ENCODE measurements at regions not wholly inside any gene's neighbourhood (a gene's known extent, or its start where the extent isn't known, plus 50 kb on each side); places are given as distances from the start of the nearest gene placed in this dataset.
A peak's percentile ranks its signal among the peaks of the same experiment; 100 is the strongest.

DNA sequence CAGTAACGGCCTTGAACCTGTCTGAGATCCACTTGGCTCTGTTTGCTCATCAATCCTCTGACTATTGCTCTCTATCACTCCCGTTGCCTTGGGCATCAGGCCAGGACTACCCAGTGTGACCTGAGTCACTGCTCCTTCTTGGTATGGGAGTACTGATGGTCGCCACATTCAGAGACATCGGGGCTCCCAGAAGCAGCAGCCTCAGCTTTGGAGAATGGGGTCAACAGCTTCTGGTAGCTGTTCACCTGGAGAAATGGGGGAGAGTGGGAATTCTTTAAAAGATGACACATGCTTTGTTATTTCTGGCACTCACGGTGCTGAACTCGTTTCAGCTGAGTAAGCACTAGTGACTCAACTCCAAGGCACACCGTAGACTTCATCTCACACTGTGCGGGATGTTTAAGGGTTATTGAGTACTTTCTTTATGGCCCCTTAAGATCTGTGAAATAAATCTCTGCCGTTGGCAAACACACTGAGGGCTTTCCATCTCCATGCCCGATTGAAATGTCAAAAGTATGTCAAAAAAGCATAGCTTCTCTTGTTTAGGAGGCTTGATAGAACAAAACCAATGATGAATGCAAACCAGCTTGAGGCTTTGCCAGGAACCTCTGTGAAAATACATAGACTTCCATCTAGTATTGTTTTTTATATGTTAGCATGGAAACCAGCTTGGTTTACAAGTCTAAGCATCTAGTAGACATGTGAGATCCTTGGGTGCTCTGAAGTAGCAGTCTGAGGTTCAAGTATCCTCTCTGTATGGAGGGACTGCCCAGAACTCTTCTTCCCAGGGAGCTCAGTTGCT lies 333.1 kb downstream of the CXCL12 start:
- TF ChIP-seq, protein P1, sequence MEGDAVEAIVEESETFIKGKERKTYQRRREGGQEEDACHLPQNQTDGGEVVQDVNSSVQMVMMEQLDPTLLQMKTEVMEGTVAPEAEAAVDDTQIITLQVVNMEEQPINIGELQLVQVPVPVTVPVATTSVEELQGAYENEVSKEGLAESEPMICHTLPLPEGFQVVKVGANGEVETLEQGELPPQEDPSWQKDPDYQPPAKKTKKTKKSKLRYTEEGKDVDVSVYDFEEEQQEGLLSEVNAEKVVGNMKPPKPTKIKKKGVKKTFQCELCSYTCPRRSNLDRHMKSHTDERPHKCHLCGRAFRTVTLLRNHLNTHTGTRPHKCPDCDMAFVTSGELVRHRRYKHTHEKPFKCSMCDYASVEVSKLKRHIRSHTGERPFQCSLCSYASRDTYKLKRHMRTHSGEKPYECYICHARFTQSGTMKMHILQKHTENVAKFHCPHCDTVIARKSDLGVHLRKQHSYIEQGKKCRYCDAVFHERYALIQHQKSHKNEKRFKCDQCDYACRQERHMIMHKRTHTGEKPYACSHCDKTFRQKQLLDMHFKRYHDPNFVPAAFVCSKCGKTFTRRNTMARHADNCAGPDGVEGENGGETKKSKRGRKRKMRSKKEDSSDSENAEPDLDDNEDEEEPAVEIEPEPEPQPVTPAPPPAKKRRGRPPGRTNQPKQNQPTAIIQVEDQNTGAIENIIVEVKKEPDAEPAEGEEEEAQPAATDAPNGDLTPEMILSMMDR (IDR thresholded peaks at IDR 0.05; ENCODE audit: low read depth, low read length): no peak
- no peak overlapping the region for H3K4me3 ChIP-seq (replicated peaks in 1 of 2; ENCODE audit: low read depth in 2 of 2, low read length in 2 of 2)
- peak; percentile 59 to 86 for DNase-seq (ENCODE audit: low read depth in 2 of 2)

DNA sequence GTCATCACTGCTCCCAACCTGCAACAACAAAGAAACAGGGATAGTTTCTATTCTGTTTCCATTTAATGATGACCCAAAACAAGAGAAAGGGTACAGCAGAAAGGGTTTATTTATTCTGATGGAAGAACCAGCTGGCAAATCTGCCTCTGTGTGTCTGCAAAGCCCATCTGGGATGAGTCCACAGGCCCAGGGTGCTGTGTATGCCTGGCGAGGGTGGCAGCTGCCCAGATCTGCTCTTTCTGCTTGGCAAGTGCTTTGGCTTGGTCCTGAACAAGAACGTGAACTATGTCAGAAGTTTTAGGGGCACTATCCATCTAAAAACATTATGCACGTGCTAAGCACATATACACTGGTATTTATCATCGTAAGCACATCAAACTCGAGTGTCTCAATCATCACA lies 333.8 kb downstream of the CXCL12 start:
- TF ChIP-seq, protein P1 (IDR thresholded peaks at IDR 0.05; ENCODE audit: low read depth, low read length): no peak
- DNase-seq (ENCODE audit: low read depth in 2 of 2): no peak
- no peak overlapping the region for H3K4me3 ChIP-seq (replicated peaks in 1 of 2; ENCODE audit: low read depth in 2 of 2, low read length in 2 of 2)

DNA sequence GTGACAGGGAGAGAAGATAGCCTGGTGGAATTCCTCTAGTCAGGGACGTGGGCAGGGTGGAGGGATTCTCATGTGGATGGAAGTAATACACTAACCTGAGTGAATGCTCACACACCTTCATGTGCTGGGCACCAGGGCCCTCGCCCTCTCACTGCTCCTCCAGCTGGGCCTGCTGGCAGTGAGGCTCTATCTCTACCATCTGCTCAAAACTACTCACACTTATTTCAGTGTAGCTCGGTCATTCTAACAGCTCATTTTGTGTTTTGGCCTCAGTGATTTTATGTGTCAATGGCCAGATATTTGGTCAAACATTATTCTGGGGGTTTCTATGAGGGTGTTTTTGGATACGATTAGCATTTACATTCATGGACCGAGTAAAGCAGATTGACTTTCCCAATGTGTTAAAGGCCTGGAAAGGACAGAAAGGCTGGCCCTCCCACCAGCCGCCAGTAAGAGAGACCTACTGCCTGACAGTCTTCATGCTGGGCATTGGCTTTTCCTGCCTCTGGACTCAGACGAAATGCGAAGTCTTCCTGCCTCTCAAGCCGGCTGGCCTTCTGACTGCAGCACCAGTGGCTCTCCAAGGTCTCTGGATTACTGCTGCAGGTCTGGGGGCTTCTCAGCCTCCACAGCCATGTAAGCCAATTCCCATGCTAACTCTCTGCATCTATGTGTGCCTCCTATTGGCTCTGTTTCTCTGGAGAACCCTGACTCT lies 335.4 kb downstream of the CXCL12 start:
- DNase-seq (ENCODE audit: low read depth in 2 of 2): no peak
- no peak overlapping the region for H3K4me3 ChIP-seq (replicated peaks in 1 of 2; ENCODE audit: low read depth in 2 of 2, low read length in 2 of 2)
- TF ChIP-seq, protein P1 (IDR thresholded peaks at IDR 0.05; ENCODE audit: low read depth, low read length): no peak

DNA sequence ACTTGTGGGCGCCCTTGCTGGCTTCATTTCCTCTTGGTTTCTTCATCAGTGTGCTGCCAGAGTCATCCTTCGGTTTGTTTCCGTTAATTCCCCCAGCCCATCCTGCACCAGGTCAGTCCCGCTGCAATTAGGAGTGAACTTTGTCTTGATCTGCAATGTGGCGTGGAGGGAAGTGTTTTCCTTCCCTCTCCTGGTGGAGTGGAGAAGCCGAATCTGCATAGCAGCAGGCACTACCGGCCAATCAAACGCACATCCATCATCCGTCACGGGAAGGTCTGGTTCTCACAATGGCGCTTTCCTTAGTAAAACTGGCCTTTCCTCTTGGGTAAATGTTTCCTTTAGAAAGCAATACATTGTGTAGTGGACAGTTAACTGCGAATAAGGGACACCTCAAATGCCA lies 337.5 kb downstream of the CXCL12 start:
- no peak for DNase-seq (ENCODE audit: low read depth in 2 of 2)
- H3K4me3 ChIP-seq (replicated peaks in 1 of 2; ENCODE audit: low read depth in 2 of 2, low read length in 2 of 2): no peak overlapping the region
- TF ChIP-seq, protein P1 (IDR thresholded peaks at IDR 0.05; ENCODE audit: low read depth, low read length): no peak

DNA sequence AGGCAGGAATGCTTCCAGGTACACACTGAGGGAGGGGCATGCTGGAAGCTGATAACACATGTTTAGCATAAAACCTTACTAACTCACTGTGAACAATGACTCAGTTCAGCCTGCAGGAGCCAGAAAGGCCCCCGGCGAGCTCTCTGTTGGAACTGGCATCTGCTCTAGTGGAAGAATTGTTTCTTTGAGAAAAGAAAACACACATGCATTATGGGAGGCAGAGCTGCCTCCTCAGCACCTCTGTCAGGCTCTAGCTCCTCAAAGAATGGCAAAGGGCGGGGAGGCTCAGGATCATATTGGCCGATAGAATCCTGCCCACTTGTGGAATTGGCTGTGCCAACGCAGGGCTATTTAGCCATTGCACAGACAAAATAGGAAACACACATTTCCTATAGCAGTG lies 338.3 kb downstream of the CXCL12 start:
- TF ChIP-seq, protein P1 (IDR thresholded peaks at IDR 0.05; ENCODE audit: low read depth, low read length): no peak
- no peak overlapping the region for H3K4me3 ChIP-seq (replicated peaks in 1 of 2; ENCODE audit: low read depth in 2 of 2, low read length in 2 of 2)
- DNase-seq (ENCODE audit: low read depth in 2 of 2): peak in 1 of 2 donors; percentile 18

DNA sequence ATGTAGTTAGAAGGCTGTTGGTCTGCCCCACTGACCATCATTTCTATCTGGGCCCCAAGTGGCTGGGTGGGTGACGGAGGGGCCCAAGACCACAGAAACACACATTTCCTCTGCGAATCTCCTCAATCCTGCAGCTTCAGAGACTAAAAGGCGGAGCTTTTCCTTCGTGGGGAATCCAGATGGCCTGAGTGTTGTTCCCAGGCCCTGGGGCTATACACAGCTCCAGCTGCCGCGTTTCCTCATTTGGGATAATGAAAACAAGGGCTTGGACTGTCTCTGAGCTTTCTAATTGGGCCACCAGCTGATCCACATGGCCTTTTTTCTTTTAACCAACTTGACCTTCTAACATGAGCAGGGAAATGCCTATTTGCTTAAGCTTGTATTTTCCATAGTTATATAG lies 339.9 kb downstream of the CXCL12 start:
- no peak overlapping the region for H3K4me3 ChIP-seq (replicated peaks in 1 of 2; ENCODE audit: low read depth in 2 of 2, low read length in 2 of 2)
- DNase-seq (ENCODE audit: low read depth in 2 of 2): no peak
- TF ChIP-seq, protein P1 (IDR thresholded peaks at IDR 0.05; ENCODE audit: low read depth, low read length): no peak

Data from cardiac fibroblast (primary cell).